Activated T-helper 9 cell treated with anti-CD3 and anti-CD28 coated beads, Interleukin-2, amount 50 U/mL, for 16 hours (primary cell): ENCODE measurements at regions not wholly inside any gene's neighbourhood (a gene's known extent, or its start where the extent isn't known, plus 50 kb on each side); places are given as distances from the start of the nearest gene placed in this dataset.

Experiments used
- DNase-seq: peaks from one replicate; pipeline ENCODE4 v3.0.0-alpha.2; 2020; ENCODE audit warnings: low read depth

DNA sequence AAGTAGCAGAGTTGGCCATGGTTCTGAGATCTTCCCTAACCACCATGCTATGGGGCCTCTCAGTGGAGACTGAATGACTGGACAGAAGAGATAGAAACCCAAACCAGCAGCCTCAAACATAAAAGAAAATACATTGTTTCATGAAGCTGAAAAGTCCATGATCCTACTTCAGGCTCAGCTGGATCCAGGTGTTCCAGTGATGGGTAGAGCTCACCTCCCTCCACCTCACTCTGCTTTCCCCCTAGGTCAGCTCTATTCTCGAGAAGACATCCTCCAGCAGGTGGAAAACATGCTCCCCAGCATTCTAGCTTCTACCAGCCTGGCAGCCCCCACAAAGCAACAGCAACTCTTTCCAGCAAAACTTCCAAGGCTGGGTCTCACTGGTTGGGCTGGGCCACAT, 132.1 kb downstream of the OAT start:
- no peak for DNase-seq

DNA sequence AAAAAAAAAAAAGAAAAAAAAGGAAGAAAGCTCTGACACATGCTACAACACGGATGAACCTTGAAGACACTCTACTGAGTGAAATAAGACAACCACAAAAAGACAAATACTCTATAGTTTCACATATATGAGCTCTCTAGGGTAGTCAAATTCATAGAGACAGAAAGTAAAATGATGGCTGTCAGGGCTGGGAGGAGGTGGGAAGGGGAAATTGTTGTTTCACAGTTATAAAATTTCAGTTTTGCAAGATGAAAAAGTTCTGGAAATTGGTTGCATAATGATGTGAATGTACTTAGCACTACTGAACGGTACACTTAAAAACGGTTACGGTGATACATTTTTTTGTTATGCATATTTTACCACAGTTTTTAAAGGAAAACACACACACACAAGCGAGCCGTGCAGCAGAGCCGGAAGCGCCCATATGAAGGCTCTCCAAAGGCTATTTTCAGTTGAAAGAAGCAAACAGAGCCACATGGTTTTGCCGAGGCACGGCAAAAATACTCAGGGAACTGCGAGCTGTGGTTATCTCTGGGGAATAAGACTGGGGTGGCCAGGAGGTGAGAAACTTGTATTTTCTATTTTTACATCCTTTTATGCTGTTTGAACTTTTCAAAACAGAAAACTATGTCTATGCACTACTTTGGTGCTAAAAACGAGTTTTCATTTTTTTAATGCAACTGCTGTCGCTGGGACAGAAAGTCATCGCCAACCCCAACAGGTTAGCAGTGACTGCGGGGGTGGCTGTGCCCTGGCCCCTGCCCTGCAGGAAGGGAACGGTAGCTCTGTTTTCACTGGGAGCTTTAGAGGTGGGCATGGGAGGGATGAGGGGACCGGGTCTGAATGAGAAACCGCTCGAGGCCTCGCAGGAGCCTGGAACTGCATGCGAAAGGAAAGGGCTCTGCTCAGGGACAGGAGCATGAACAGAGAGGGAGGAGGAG, 132.9 kb downstream of the OAT start:
- DNase-seq, result no peak

DNA sequence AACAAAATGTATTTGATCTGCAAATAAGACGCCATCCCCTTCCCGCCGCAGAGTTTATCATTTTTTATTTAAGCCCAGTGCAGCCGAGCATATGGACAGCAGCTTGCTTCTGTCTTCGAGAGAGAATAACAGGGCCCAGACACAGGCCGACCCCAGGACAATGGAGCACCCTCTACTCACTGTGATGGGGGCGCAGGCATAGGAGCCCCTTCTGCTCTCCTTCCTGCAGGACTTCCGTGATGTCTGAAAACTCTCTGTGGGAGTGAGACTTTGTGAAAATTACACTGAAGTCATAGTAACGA, 134.8 kb downstream of the OAT start:
- DNase-seq, result no peak

DNA sequence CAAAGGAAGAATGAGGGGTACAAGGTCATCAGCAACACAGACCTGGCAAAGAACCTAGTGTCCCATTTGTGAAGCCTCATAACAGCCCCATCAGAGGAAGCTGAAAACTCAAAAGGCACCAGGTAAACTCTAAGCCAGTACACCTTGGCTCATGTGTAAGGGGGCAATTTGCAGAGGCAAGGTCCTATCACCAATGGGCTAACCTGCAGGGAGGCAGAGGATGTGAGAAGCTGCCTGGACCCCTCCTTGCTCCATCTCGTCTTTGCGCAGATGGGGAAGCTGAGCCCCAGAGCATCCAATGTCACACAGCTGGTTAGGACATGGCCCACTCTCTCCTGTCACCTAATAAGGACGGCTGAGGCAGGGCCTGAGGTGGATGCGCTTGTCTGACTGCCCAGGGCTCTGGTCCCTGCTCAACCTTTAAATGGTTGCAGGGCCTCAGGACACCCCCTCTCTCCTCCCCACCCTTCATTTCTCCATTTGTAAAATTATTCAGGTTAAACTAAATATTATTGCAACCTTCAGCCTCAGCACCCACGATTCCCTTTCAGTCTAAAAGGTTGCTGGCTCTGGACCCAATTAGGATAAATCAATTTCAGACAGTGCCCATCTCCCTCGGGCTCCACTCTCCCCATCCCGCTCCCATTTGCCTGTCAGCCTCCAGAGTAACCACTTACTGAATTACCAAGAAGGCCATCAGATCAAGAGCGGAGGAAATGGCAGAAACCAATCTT, 135.3 kb downstream of the OAT start:
- no peak for DNase-seq

DNA sequence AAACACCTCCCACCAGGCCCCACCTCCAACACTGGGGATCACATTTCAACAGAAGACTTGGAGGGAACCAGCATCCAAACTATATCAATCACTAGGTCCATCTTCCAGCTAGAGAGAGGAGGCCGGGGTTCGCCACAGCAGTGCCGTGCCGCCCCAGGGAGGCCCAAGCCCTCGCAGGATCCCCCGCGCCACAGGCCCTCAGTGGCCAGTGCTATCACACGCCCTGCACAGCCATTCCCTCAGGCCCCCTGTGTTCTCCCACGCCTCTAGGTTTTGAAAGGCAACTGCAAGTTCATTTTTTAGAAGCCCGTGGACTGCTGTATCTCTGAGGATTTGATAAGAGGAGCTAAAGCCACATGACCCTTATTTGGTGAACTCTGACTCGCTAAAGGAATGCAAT, 136.4 kb downstream of the OAT start:
- no peak for DNase-seq

DNA sequence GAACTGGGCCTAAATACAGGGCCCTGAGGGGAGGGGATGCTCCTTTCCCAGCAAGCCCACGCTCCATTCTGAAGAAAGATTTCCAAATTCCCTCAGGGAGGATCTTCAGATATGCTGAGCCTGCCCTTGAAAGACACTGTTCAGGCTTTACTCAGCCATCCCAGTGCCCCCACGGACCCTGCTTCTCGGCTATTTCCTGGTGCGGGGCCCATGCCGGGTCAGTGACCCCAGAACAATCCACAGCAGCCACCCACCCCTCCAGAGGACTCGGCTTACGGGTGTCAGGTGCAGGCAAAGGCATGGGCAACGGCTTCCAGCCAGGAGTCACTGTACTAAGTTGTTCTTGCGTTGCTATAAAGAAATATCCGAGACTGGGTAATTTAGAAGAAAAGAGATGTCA, 137.1 kb downstream of the OAT start:
- DNase-seq, result no peak

DNA sequence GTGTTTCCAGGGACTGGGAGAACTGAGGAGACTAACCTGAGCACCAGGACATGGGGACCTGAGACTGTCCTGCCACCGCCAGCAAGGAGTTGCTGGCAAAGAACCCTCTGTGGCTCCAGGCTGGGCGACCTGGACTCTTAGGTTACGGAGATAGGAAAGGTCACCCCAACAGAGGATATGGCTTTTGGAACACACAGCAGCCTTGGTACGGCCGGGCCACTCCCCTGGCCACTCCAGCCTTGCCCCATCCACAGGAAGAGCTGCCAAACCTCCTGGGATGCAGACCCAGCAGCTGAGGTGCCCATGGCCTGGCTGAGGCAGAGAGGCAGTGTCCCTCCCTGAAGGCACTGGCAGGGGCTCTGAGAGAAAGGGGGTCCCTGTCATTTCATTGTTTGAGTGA, 137.8 kb downstream of the OAT start:
- no peak for DNase-seq

DNA sequence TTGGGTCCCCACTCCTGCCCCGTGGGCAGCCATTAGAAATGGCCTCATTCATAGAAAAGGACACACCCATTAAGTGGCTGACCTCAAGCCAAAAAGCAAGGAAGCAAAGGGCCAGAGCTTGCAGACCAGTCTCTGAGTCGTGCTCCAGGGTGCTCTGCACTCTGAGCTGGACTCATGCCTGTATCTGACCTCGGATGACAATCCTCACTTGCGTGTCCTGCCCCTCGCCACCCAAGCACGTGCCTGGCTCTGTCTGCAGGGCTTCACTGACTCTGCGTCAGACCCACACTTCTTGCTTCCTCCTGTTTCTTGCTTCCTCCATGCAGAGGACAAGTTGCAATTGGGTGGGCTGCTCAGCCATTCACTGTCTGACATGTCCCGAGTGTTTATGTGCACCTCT, 138.8 kb downstream of the OAT start:
- no peak for DNase-seq

DNA sequence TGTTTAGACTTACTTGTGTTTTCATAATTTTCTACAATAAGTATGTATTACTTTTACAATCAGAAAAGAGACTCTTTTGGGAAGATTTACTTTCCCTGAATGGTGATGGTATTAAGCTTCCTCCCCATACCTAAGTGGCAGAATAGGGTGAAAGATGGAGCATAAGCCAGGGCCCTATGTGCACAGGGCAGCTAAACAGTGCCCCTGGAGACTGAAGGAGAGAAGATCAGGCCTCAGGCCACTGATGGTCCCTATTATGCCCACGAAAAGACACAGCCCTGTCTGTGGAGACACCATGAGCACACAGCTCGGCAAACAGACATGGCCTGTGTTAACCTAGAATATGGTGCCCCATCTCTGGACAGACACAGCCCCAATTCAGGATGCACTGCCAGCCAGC, 139.4 kb downstream of the OAT start:
- no peak for DNase-seq

DNA sequence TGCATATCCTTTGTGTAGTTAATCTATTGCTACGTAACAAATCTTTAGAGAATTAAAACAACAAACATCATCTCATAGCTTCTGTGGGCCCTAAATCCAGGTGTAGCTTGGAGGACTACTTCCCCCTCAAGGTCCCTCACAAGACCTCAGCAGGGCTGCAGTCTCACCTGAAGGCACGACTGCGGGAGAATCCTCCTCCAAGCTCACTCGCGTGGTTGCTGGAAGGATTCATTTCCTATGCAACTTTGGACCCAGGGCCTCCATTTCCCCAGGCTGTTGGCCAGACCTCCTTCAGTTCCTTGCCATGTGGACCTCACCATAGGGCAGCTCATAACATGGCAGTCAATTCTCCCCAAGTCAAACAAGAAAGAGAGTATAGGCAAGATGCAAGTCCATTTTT, 140.4 kb downstream of the OAT start:
- DNase-seq, result no peak

DNA sequence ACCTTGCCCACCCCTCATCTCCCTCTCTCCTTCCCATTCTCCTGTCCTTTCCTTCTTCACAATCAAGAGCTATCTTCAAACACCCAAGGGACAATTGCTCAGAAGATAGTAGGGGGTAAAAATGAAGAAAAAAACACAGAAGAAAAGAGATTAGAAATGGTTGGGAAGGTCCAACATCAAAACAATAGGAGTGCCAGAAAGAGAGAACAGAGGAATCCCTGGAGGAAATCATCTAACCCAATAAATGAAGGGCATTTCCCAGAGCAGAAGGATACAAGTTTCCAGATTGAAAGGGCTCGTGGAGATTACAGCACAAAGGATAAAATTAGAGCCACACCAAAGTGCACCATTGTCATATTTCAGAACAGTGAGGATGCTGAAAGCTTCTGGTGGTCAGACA, 145.6 kb downstream of the OAT start:
- no peak for DNase-seq

DNA sequence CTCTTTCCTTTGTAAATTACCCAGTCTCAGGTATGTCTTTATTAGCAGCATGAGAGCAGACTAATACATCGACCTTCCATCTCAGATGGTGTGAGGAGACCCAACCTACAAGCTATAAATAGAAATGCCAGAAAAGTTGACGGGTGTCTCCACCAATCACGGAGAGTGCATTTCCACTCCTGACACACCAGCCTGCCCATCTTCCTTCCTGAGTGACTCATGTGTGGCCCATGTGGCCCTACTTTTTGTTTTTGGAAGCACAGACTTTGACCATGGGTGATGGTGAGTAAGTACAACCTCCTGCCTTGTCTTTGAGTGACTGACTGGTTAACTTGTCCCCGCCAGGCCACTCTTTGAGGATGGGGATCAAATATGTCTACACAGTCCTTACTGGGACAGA, 147.0 kb downstream of the OAT start:
- DNase-seq, result no peak

DNA sequence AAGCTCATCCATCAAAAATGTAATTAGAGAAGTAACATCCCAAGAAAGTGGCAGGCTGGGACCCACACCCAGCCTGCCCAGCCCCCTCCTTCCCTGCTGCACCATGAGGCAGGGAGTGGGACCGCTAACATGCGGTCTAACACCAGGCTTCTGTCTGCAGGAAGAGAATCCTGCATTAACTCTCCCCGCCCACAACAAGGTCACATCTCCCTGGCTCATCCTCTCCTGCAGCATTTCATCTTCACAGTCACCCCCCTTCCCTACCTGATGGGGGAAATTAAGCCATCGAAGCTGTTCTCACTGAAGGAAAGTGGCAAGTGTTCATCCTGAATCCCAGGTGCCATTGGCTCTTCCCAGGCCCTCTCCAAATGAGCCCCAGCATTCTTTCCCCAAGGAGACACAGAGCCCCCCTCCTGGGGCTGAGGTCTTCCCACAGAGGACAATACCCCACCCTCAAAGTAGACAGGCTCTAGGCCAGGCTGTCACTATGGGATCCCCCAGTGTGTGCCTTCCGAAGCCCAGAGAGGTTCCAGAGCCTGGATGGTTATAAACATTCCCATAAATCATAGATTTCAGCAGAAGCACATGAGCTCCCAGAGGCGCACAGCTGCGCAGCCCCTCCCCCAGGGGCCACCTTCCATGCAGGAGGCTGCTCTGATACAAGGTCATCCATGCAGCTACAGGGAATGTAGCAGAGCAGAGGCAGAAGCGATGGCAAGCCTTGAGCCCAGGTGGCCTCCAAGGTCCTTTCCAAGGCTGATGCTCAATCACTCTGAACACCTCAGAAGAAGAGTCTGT, 148.0 kb downstream of the OAT start:
- DNase-seq, result no peak

DNA sequence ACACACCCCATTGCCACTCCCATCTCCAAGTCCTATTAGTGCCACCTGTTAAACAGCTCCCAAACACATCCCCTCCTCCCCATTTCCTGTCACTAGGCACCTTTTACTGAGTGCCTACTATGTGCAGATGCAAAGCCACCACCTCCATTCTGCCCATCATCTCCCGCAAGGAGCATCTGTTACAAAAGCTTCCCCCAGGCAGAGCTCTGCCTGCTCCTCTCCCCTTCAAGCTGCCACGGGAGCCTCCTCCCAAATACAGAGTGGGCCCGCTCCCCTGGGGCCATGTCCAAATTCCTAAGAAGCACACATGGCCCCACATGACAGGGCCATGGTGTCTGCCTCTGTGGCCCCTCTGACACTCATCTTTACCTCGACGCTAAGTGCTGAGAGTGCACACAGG, 149.7 kb downstream of the OAT start:
- DNase-seq, result no peak

DNA sequence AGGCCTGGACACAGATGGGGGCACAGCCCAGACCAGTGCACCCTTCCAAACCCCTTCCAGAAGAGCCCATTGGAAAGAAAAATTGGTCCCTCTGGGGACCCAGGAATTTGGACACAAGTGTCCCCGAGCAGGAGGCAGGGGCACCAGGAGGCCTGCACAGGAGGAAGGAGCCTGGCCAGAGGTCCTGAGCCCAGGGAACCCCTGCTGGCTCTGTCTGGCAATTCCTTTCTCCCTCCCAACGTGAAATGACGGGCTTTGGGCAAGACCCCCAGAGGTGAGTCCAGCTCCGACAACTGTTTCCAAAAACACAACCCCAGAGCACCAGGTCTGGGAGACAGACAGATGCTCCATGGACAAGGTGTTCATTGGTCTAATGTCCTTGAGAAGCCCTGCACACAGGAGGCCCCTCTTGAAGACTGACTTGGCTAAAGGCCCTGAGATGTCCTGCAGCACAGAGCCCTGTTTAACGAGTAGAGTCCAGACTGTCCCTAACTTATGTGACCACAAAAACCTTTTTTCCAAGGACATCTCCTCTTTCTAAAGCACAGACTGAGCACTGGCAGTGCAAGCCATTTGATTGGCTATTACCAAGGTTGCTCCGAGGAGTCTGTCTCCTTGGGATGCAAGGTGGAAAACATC, 150.7 kb downstream of the OAT start:
- no peak for DNase-seq

DNA sequence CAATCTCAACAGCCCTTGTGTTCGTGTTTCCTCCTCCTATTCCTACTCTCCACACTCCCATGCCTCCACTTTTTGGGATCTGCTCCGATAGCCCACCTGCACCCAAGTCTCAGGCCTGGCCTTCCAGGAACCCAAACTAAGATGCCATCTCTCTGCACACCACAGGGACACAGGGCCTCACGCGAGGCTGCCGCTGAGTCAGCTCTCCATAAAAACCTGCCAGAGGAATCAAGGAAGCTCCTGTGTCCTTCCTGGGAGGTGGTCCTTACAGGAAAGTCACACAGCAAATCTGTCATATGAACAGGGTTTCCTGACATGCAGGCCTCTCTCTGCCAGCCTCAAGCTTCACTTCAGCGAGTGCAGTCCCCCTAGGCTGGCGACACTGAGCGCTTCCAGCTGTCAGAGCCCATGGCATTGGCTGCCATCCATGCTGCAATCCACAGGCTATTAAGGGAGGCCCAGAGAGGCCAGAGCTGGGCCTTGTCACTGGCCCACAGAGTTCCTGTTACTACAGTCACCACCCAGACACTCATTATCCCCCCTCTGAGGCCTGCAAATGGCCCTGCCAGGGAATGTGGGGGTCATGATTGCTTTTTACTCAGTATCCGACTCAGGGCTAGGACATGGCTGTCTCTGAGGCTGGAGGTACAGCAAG, 151.4 kb downstream of the OAT start:
- DNase-seq, result no peak

DNA sequence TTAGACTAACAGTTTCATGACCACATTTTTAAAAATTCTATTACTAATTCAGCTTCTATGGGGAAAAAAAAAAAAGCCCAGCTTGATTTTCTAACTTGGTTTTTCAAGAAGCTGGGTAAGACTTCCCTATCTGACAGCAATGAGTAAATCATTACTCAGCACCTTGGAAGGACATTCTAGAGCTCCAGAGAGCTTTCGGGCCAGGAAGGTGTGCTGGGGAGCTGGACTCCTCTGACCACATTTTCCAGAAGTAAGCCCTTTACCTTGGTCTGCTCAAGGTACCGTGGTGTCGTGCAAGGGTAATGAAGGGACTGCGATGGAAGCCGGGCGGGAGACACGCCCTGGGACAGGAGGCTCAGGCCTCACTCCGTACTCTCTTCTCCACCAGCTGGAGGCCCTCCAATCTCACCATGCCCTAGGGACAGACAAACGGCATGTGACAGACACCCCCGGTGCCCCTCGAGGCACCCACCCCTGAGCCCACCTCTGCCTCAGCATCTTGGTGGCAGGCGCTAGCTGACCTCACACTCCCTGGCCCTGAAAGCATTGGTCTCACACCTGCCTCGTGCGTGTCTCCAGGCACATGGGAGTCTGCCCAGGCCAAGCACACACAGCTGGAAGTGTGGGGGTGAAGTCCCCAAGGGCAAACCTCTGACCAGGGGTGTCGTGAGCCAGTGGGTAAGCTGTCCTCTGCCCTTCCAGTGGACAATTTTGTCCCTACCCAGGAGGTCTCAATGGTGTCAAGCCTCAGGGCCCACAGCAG, 152.1 kb downstream of the OAT start:
- DNase-seq, result no peak

DNA sequence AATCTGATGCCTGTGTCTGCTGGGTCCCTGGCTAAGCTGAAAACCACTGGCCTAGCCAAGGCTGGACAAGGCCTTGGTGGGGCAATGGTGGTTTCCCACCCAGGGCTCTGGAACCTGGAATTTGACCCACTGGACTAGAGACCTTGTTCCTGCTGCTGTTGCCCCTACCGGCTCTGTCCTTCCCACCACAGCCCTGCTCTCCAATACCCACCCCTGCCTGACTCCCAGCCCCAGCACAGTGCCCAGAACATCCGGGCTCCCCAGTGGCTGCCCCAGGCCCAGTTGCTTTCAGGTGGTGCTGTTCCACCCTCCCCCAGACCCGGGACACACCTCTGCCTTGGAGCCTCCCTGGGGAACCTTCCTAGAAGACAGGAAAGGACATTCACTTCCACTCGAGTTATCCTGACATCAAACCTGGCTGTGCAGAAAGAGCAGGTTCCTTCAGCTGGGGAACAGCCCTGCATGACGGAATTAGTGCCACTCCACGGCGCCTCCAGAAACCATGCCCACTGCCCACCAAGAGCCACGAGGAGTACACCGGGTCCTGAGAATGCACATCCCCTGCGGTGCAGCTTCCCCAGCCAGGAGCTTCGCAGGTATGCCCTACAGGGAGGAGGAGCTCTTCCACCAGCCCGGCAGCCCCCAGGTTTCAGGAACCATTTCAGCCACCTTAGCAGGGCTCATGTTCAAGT, 152.8 kb downstream of the OAT start:
- DNase-seq, result no peak

DNA sequence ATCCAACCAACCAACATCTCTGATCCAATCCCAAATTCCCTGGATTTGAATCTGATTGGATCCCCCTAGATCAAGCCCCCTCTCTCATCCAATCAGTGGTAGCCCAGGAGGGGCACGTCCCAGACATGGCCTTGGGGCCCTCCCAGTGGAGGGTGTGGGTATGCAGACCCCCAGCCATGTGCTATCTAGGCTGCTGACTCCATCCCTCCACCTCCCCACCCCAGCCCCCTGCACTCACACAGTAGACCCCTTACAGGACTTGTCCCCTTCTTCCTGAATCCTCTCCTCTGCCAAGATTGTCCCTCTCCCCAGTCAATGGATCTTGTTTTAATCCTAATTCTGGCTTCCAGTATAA, 153.4 kb downstream of the OAT start:
- DNase-seq, result no peak

DNA sequence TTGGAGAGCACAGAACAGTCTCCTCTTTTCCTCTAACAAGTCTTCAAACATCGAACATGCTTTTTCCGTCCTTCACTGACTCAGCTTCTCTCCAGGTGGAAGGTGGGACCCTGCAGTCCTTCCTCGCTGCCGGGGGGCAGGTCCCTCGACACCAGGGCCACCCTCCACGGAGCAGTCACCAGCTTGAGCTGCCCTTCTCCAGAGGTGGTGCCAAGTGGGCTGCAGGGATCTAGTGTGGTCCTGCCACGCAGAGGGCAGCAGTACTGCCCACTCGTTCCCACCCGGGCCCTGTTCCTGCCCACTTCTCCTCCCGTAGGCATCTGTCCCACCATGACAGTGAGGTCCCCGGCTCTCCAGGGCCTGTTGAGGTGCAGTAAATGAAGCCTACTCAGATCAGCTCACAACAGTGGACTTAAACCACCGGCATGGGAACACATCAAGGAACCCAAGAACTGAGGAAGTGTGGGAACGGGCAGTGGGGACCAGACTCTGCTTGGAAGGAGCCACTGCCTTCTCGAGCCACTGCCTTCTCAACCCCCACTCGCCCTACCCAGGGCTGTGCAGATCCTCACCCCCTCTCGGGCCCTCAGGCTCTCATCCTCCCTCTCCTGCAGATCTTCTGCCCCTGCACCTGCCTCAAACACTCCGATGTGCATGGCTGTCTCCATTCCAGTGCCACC, 153.9 kb downstream of the OAT start:
- no peak for DNase-seq
